Endothelial cell of umbilical vein (primary cell): ENCODE measurements at regions not wholly inside any gene's neighbourhood (a gene's known extent, or its start where the extent isn't known, plus 50 kb on each side); places are given as distances from the start of the nearest gene placed in this dataset.

Source experiments
- BruUV-seq: library from RNA; stranded (reverse); fragments of 400-500 nt; replicated peaks from 2 replicates; lab custom pipeline; 2021; lab: Mats Ljungman, UMichigan
- CTCF ChIA-PET: fragments of 300-600, 350-600 bp; sonication (Branson Sonifier 250); formaldehyde crosslinking; loops from one replicate; lab custom pipeline; 2021; ENCODE audit warnings: antibody characterized with exemption, inconsistent platforms; lab: Charles Lee
- POLR2A ChIA-PET: fragments of 300-600, 350-600 bp; sonication (Branson Sonifier 250); formaldehyde crosslinking; loops from one replicate; lab custom pipeline; 2021; ENCODE audit warnings: antibody characterized with exemption, inconsistent platforms; lab: Charles Lee
- DNase-seq: peaks from one replicate; pipeline ENCODE4 v3.0.0-alpha.2; 2011; ENCODE audit warnings: low read depth, low spot score
- FAIRE-seq: peaks from 2 replicates; lab custom pipeline; 2011; peaks lifted over from hg19 to GRCh38; lab: Jason Lieb, UNC
- H2AFZ ChIP-seq: 2 replicates; pipeline ENCODE4 v1.6.0; 2012; ENCODE audit warnings: low read depth, low read length, control low read depth, inconsistent platforms
- H3K27ac ChIP-seq: 2 replicates; pipeline ENCODE4 v1.5.1; 2011; ENCODE audit warnings: low read depth, mild to moderate bottlenecking, control low read depth, low read length, moderate library complexity; ENCODE audit not compliant: insufficient read depth
- H3K27me3 ChIP-seq, 2 experiments: 2 replicates each; pipeline versions ENCODE4 v1.6.0 to v1.6.1; 2011; ENCODE audit warnings: low read length in 2 of 2, mixed read lengths in 1 of 2; ENCODE audit not compliant: control insufficient read depth in 2 of 2, insufficient read depth in 2 of 2
- H3K36me3 ChIP-seq, 2 experiments: 2 replicates in 1 of 2; 3 replicates in 1 of 2; pipeline ENCODE4 v1.5.1; 2011; ENCODE audit warnings: low read length in 2 of 2, mild to moderate bottlenecking in 1 of 2, moderate library complexity in 1 of 2; ENCODE audit not compliant: control insufficient read depth in 2 of 2, insufficient read depth in 2 of 2; ENCODE audit errors: extremely low read depth in 1 of 2
- H3K4me1 ChIP-seq: 3 replicates; pipeline ENCODE4 v1.5.1; 2011; ENCODE audit warnings: mild to moderate bottlenecking, low read length; ENCODE audit not compliant: control insufficient read depth, insufficient read depth; ENCODE audit errors: extremely low read depth
- H3K4me2 ChIP-seq: 2 replicates; pipeline ENCODE4 v1.6.1; 2011; ENCODE audit warnings: low read length, control low read depth, mixed read lengths; ENCODE audit not compliant: insufficient read depth
- H3K4me3 ChIP-seq, 3 experiments: fragments of 200-600 bp in 1 of 3; sonication (generic), shearing (Covaris generic) in 1 of 3; replicated peaks in 1 of 3; 2 replicates each; pipeline ENCODE4 v1.5.1; 2011 to 2016; ENCODE audit warnings: control low read depth in 3 of 3, low read length in 3 of 3, mild to moderate bottlenecking in 2 of 3, inconsistent platforms in 1 of 3, low read depth in 1 of 3, moderate library complexity in 1 of 3; ENCODE audit not compliant: insufficient read depth in 1 of 3
- H3K79me2 ChIP-seq: 2 replicates; pipeline ENCODE4 v1.6.0; 2012; ENCODE audit warnings: low read length, inconsistent platforms; ENCODE audit not compliant: control insufficient read depth, insufficient read depth
- H3K9ac ChIP-seq: replicated peaks from 2 replicates; pipeline ENCODE3; 2011; ENCODE audit warnings: low read length, control low read depth; ENCODE audit not compliant: insufficient read depth; ENCODE audit errors: extremely low read depth
- H3K9me1 ChIP-seq: replicated peaks from 3 replicates; pipeline ENCODE4 v1.6.0; 2011; ENCODE audit warnings: mild to moderate bottlenecking, low read length; ENCODE audit not compliant: control insufficient read depth, insufficient read depth; ENCODE audit errors: extremely low read depth
- H3K9me3 ChIP-seq: replicated peaks from 2 replicates; pipeline ENCODE4 v1.5.1; 2012; ENCODE audit warnings: low read length, inconsistent platforms; ENCODE audit not compliant: control insufficient read depth, insufficient read depth
- H4K20me1 ChIP-seq: replicated peaks from 2 replicates; pipeline ENCODE3; 2011; ENCODE audit warnings: mild to moderate bottlenecking, low read length; ENCODE audit not compliant: control insufficient read depth, insufficient read depth; ENCODE audit errors: extremely low read depth
- EZH2 ChIP-seq: IDR thresholded peaks from 2 replicates; pipeline ENCODE4 v1.6.1; 2012; ENCODE audit warnings: borderline replicate concordance, low read depth, mild to moderate bottlenecking, moderate library complexity, low read length, inconsistent platforms; ENCODE audit not compliant: severe bottlenecking
- FOS ChIP-seq: IDR thresholded peaks from 2 replicates; pipeline ENCODE4 v1.6.1; 2011; ENCODE audit warnings: mild to moderate bottlenecking, low read length, moderate library complexity, borderline replicate concordance; ENCODE audit not compliant: insufficient read depth
- GATA2 ChIP-seq: IDR thresholded peaks from 2 replicates; pipeline ENCODE4 v1.7.0; 2011; ENCODE audit warnings: low read depth, mild to moderate bottlenecking, moderate library complexity, mixed read lengths, low read length; ENCODE audit not compliant: insufficient read length, insufficient read depth
- JUN ChIP-seq: IDR thresholded peaks from 2 replicates; pipeline ENCODE4 v1.6.1; 2011; ENCODE audit warnings: borderline replicate concordance, low read depth; ENCODE audit not compliant: insufficient read length, insufficient read depth
- MYC ChIP-seq: IDR thresholded peaks from one replicate; pipeline ENCODE4 v1.6.1; 2011; ENCODE audit warnings: mild to moderate bottlenecking, low read depth, low read length
- POLR2A ChIP-seq: IDR thresholded peaks from 2 replicates; pipeline ENCODE4 v1.6.1; 2012; ENCODE audit warnings: low read depth, mild to moderate bottlenecking, control low read depth, low read length
- POLR2AphosphoS5 ChIP-seq: IDR thresholded peaks from 2 replicates; pipeline ENCODE4 v1.6.1; 2012; ENCODE audit warnings: low read depth, mild to moderate bottlenecking, control low read depth, low read length, moderate library complexity; ENCODE audit not compliant: insufficient read depth
- dilution Hi-C: fragments of 300-500 bp; cut with MboI; formaldehyde crosslinking; loops from one replicate; pipeline ENCODE4 v1.15.0; 2019; ENCODE audit warnings: low sequenced_read_pairs; ENCODE audit not compliant: extremely low pct_ligation_motif_present
- intact Hi-C: fragments of 100-400 bp; cut with micrococcal nuclease; formaldehyde crosslinking; loops from one replicate; pipeline ENCODE4 v1.10.0; 2022
- TF ChIP-seq, protein P1 (sequence below), 2 donors: IDR thresholded peaks; 1 replicate in 1 of 2; 2 replicates in 1 of 2; pipeline ENCODE4 v1.5.1; 2011; ENCODE audit warnings: low read length in 2 of 2, mild to moderate bottlenecking in 2 of 2, moderate library complexity in 2 of 2, control low read depth in 1 of 2, inconsistent platforms in 1 of 2, low read depth in 1 of 2; ENCODE audit not compliant: insufficient read depth in 1 of 2; ENCODE audit errors: extremely low read depth in 1 of 2
- TF ChIP-seq, protein P2 (sequence below): IDR thresholded peaks from 2 replicates; pipeline ENCODE4 v1.6.1; 2011; ENCODE audit not compliant: insufficient read depth, insufficient read length

DNA sequence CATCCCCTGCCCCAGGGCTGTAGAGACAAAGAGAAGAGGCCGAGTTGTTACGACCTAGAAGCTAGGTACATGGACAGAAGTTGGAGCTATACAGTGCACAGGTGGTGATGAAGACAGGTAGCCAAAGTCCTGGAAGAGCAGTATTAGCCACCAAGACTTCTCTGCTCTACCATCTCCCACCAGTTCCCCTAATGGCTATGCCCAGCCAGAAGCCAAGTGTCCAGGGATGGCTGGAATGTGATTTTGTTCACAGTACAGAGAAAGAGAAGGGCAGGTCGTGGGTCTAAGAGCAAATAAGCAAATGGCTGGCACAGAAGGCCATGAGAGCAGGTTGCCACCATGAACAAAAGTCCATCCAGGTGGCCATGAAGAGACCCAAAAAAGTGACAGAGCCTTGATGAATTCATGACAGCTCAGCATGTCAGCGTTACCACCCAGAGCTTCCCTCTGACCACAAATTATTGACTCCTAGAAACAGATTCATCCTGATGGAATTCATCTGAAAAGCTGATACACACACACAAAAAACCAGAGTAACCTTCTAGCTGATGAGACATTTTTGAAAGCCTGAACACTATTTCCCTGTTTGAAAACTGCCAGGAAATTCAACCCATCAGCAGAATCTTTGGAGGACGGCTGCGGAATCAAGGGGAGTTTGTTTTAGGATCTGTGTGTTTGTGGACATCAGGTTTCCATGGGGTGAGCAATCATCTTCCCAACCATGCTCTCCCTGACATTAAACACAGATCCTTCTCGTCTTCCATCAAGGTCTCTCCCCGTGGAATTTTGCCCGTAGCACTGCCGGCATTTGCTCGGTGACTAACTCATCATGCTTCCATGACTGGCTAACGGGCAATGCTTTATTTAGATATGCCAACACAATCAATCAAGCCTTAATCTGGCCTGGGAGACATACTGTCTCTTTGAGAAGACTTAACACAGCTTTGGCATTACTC, 906.7 kb upstream of the AUTS2 start:
- H3K36me3 ChIP-seq, result no peaks in the 10 kb centered on the region
- no peaks in the 10 kb centered on the region for H3K9me1 ChIP-seq
- no peaks in the 10 kb centered on the region for H4K20me1 ChIP-seq
- FAIRE-seq, result no peak
- no peak overlapping the region for H3K4me2 ChIP-seq
- H3K27ac ChIP-seq, result no peak overlapping the region
- no peaks in the 10 kb centered on the region for H3K27me3 ChIP-seq
- no peaks in the 10 kb centered on the region for H3K79me2 ChIP-seq
- H3K4me3 ChIP-seq, result no peak overlapping the region
- ChIA-PET CTCF (no interaction called here), POLR2A (no interaction called here)
- intact Hi-C loops, result no loop called here
- H3K9me3 ChIP-seq, result peaks cover 7% of the 10 kb centered on the region
- no peaks in the 10 kb centered on the region for H3K4me1 ChIP-seq
- TF ChIP-seq POLR2AphosphoS5, result no peak
- no peak for TF ChIP-seq MYC
- TF ChIP-seq POLR2A, result no peak
- no peak for TF ChIP-seq JUN
- TF ChIP-seq, protein P1, sequence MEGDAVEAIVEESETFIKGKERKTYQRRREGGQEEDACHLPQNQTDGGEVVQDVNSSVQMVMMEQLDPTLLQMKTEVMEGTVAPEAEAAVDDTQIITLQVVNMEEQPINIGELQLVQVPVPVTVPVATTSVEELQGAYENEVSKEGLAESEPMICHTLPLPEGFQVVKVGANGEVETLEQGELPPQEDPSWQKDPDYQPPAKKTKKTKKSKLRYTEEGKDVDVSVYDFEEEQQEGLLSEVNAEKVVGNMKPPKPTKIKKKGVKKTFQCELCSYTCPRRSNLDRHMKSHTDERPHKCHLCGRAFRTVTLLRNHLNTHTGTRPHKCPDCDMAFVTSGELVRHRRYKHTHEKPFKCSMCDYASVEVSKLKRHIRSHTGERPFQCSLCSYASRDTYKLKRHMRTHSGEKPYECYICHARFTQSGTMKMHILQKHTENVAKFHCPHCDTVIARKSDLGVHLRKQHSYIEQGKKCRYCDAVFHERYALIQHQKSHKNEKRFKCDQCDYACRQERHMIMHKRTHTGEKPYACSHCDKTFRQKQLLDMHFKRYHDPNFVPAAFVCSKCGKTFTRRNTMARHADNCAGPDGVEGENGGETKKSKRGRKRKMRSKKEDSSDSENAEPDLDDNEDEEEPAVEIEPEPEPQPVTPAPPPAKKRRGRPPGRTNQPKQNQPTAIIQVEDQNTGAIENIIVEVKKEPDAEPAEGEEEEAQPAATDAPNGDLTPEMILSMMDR (IDR thresholded peaks at IDR 0.05; ENCODE audit: extremely low read depth in 1 of 2, insufficient read depth in 1 of 2, low read depth in 1 of 2, low read length in 2 of 2), result no peak
- no peak for TF ChIP-seq EZH2
- no peak for TF ChIP-seq FOS
- TF ChIP-seq GATA2, result no peak
- TF ChIP-seq, protein P2, sequence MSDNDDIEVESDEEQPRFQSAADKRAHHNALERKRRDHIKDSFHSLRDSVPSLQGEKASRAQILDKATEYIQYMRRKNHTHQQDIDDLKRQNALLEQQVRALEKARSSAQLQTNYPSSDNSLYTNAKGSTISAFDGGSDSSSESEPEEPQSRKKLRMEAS, result no peak
- no peak overlapping the region for H3K9ac ChIP-seq
- BruUV-seq, result no TSS peak
- DNase-seq, result no peak
- no peak overlapping the region for H2AFZ ChIP-seq
- dilution Hi-C loops, result no loop called here
